ENCODE measurements at regions not wholly inside any gene's neighbourhood (a gene's known extent, or its start where the extent isn't known, plus 50 kb on each side); places are given as distances from the start of the nearest gene placed in this dataset.
A peak's percentile ranks its signal among the peaks of the same experiment; 100 is the strongest.

GRCh38 chr4:179543771-179544170 lies 2101.5 kb upstream of the AGA start:
- no peak for DNase-seq (ENCODE audit: low read depth)

GRCh38 chr4:179544496-179544895 lies 2102.3 kb upstream of the AGA start:
- no peak for DNase-seq (ENCODE audit: low read depth)

- no peak for DNase-seq (ENCODE audit: low read depth)
Observed at GRCh38 chr4:179552131-179552530, 2109.9 kb upstream of the AGA start.

GRCh38 chr4:179563741-179564140 lies 2121.5 kb upstream of the AGA start:
- no peak for DNase-seq (ENCODE audit: low read depth)

- no peak for DNase-seq (ENCODE audit: low read depth)
Observed at GRCh38 chr4:179569549-179569948, 2127.3 kb upstream of the AGA start.

- no peak for DNase-seq (ENCODE audit: low read depth)
Observed at GRCh38 chr4:179582164-179582905, 2140.1 kb upstream of the AGA start.

GRCh38 chr4:179583221-179583620 lies 2141.0 kb upstream of the AGA start:
- no peak for DNase-seq (ENCODE audit: low read depth)

- no peak for DNase-seq (ENCODE audit: low read depth)
Observed at GRCh38 chr4:179584101-179584500, 2141.9 kb upstream of the AGA start.

GRCh38 chr4:179585761-179586160 lies 2143.5 kb upstream of the AGA start:
- DNase-seq (ENCODE audit: low read depth): no peak

- peak; percentile 42 for DNase-seq (ENCODE audit: low read depth)
Observed at GRCh38 chr4:179586460-179586859, 2144.2 kb upstream of the AGA start.

GRCh38 chr4:179595671-179596410 lies 2153.6 kb upstream of the AGA start:
- DNase-seq (ENCODE audit: low read depth): peak; percentile 90

- DNase-seq (ENCODE audit: low read depth): no peak
Observed at GRCh38 chr4:179596621-179597020, 2154.4 kb upstream of the AGA start.

- no peak for DNase-seq (ENCODE audit: low read depth)
Observed at GRCh38 chr4:179597301-179597700, 2155.1 kb upstream of the AGA start.

GRCh38 chr4:179601671-179602070 lies 2159.4 kb upstream of the AGA start:
- DNase-seq (ENCODE audit: low read depth): no peak

- DNase-seq (ENCODE audit: low read depth): no peak
Observed at GRCh38 chr4:179605196-179605595, 2163.0 kb upstream of the AGA start.

GRCh38 chr4:179607003-179607402 lies 2164.8 kb upstream of the AGA start:
- no peak for DNase-seq (ENCODE audit: low read depth)

- DNase-seq (ENCODE audit: low read depth): no peak
Observed at GRCh38 chr4:179615704-179616103, 2173.5 kb upstream of the AGA start.

- DNase-seq (ENCODE audit: low read depth): no peak
Observed at GRCh38 chr4:179618966-179619365, 2176.7 kb upstream of the AGA start.

- DNase-seq (ENCODE audit: low read depth): peak; percentile 84
Observed at GRCh38 chr4:179624768-179625181, 2182.5 kb upstream of the AGA start.

GRCh38 chr4:179625406-179625805 lies 2183.2 kb upstream of the AGA start:
- peak; percentile 56 for DNase-seq (ENCODE audit: low read depth)

GRCh38 chr4:179626687-179627086 lies 2184.4 kb upstream of the AGA start:
- peak; percentile 14 for DNase-seq (ENCODE audit: low read depth)

GRCh38 chr4:179631321-179631720 lies 2189.1 kb upstream of the AGA start:
- no peak for DNase-seq (ENCODE audit: low read depth)

GRCh38 chr4:179634862-179635261 lies 2192.6 kb upstream of the AGA start:
- DNase-seq (ENCODE audit: low read depth): no peak

All from HT1080 (cell line).